GM23338 (cell line): ENCODE measurements at regions not wholly inside any gene's neighbourhood (a gene's known extent, or its start where the extent isn't known, plus 50 kb on each side); places are given as distances from the start of the nearest gene placed in this dataset.

Experiments used
- ATAC-seq: fragments of 200-7000 bp; cut with Tn5 transposase; 3 replicates; pipeline ENCODE4 v1.9.1; 2020
- DNase-seq: peaks from one replicate; pipeline ENCODE4 v3.0.0-alpha.2; 2015; ENCODE audit warnings: low spot score
- H2AFZ ChIP-seq: fragments of 200-600 bp; sonication (generic); 2 replicates; pipeline ENCODE4 v1.8.0; 2016; ENCODE audit warnings: antibody characterized with exemption, mild to moderate bottlenecking, moderate library complexity
- H3F3A ChIP-seq: fragments of 200-600 bp; sonication (generic); replicated peaks from 2 replicates; pipeline ENCODE4 v1.8.0; 2017; ENCODE audit warnings: antibody characterized with exemption, mixed run types, low read depth
- H3K27ac ChIP-seq: fragments of 200-600 bp; sonication (generic); 2 replicates; pipeline ENCODE4 v1.6.1; 2016; ENCODE audit warnings: low read depth
- H3K27me3 ChIP-seq: fragments of 200-600 bp; sonication (generic); 2 replicates; pipeline ENCODE4 v1.8.0; 2016; ENCODE audit warnings: mild to moderate bottlenecking, mixed run types, moderate library complexity; ENCODE audit not compliant: insufficient read depth
- H3K36me3 ChIP-seq: fragments of 200-600 bp; sonication (generic); 2 replicates; pipeline ENCODE4 v1.8.0; 2016; ENCODE audit warnings: mild to moderate bottlenecking; ENCODE audit not compliant: insufficient read depth
- H3K4me1 ChIP-seq: fragments of 200-600 bp; sonication (generic); 2 replicates; pipeline ENCODE4 v1.8.0; 2016; ENCODE audit warnings: mild to moderate bottlenecking, moderate library complexity; ENCODE audit not compliant: insufficient read depth
- H3K4me2 ChIP-seq: fragments of 200-600 bp; sonication (generic); 2 replicates; pipeline ENCODE4 v1.7.1; 2017; ENCODE audit warnings: mixed run types
- H3K4me3 ChIP-seq: fragments of 200-600 bp; sonication (generic); 2 replicates; pipeline ENCODE4 v1.6.1; 2016; ENCODE audit warnings: mixed run types
- H3K79me2 ChIP-seq: fragments of 200-600 bp; sonication (generic); replicated peaks from 2 replicates; pipeline ENCODE4 v1.8.0; 2017; ENCODE audit warnings: mild to moderate bottlenecking; ENCODE audit not compliant: insufficient read depth
- H3K9me2 ChIP-seq: fragments of 200-600 bp; sonication (generic); 2 replicates; pipeline ENCODE4 v1.8.0; 2017; ENCODE audit not compliant: insufficient read depth
- H4K20me1 ChIP-seq: fragments of 200-600 bp; sonication (generic); replicated peaks from 2 replicates; pipeline ENCODE4 v1.8.0; 2017; ENCODE audit warnings: mild to moderate bottlenecking; ENCODE audit not compliant: insufficient read depth
- H3K27ac Mint-ChIP-seq: 2 replicates; pipeline ENCODE4 v1.8.0; 2020; ENCODE audit warnings: inconsistent platforms, mild to moderate bottlenecking, moderate library complexity, mixed read lengths
- H3K27me3 Mint-ChIP-seq: 3 replicates; pipeline ENCODE4 v1.8.0; 2022; ENCODE audit warnings: low read depth, mild to moderate bottlenecking, moderate library complexity, mixed read lengths, inconsistent platforms; ENCODE audit not compliant: insufficient read depth, poor library complexity
- H3K36me3 Mint-ChIP-seq: 3 replicates; pipeline ENCODE4 v1.8.0; 2021; ENCODE audit warnings: low read depth, mild to moderate bottlenecking, inconsistent platforms, moderate library complexity, mixed read lengths
- H3K4me1 Mint-ChIP-seq: 3 replicates; pipeline ENCODE4 v1.8.0; 2020; ENCODE audit warnings: mild to moderate bottlenecking, inconsistent platforms, mixed read lengths
- H3K4me3 Mint-ChIP-seq: 3 replicates; pipeline ENCODE4 v1.8.0; 2021; ENCODE audit warnings: moderate library complexity, mild to moderate bottlenecking, inconsistent platforms, mixed read lengths
- H3K9me3 Mint-ChIP-seq: 3 replicates; pipeline ENCODE4 v1.8.0; 2020; ENCODE audit warnings: moderate library complexity, mild to moderate bottlenecking, inconsistent platforms, mixed read lengths
- CTCF ChIP-seq, 2 experiments: fragments of 200-600 bp in 1 of 2; sonication (generic) in 1 of 2; conservative IDR thresholded peaks; 2 replicates each; pipeline versions ENCODE4 v1.5.1 to v1.6.1; 2016 to 2017; ENCODE audit warnings: antibody characterized with exemption in 2 of 2, low read depth in 2 of 2, mild to moderate bottlenecking in 2 of 2, moderate library complexity in 1 of 2
- EZH2phosphoT487 ChIP-seq: fragments of 200-600 bp; sonication (generic); IDR thresholded peaks from one replicate; pipeline ENCODE4 v1.8.1; 2018; ENCODE audit warnings: antibody characterized with exemption; ENCODE audit not compliant: unreplicated experiment
- POLR2AphosphoS5 ChIP-seq: IDR thresholded peaks from 2 replicates; pipeline ENCODE4 v1.6.1; 2016; ENCODE audit warnings: antibody characterized with exemption, low read depth
- REST ChIP-seq: IDR thresholded peaks from one replicate; pipeline ENCODE4 v1.6.1; 2018; ENCODE audit warnings: antibody characterized with exemption; ENCODE audit not compliant: unreplicated experiment
- ZNF331 ChIP-seq: fragments of 250-450 bp; sonication (Bioruptor Pico); IDR thresholded peaks from 2 replicates; pipeline ENCODE4 v1.5.0; 2020; ENCODE audit warnings: low read depth, mild to moderate bottlenecking, moderate library complexity

- TF ChIP-seq ZNF331 (CRISPR knock-in tag) (no peak), POLR2AphosphoS5 (no peak), REST (no peak), EZH2phosphoT487 (no peak)
- DNase-seq (no peak), ATAC-seq (no peak)
- Mint-ChIP-seq H3K4me1 (peaks cover 8% of the 10 kb centered on the region), H3K27me3 (peaks cover 2% of the 10 kb centered on the region), H3K9me3 (no peaks in the 10 kb centered on the region), H3K27ac (no peak overlapping the region), H3K36me3 (no peaks in the 10 kb centered on the region), H3K4me3 (no peak overlapping the region)
- no peaks in the 10 kb centered on the region for H3K27me3 ChIP-seq
- no peak overlapping the region for H2AFZ ChIP-seq
- no peak overlapping the region for H3K4me3 ChIP-seq
- H3K4me2 ChIP-seq: no peak overlapping the region
- no peaks in the 10 kb centered on the region for H3F3A ChIP-seq
- no peaks in the 10 kb centered on the region for H3K36me3 ChIP-seq
- no peak overlapping the region for H3K27ac ChIP-seq
- H4K20me1 ChIP-seq: no peaks in the 10 kb centered on the region
- H3K79me2 ChIP-seq: no peaks in the 10 kb centered on the region
- H3K9me2 ChIP-seq: no peaks in the 10 kb centered on the region
- peaks cover 9% of the 10 kb centered on the region; the same call in 1 of the 2 replicates for H3K4me1 ChIP-seq
Measured at GRCh38 chr4:74674750-74675149, 119.6 kb downstream of the BTC start.

- Mint-ChIP-seq H3K9me3 (no peaks in the 10 kb centered on the region), H3K4me1 (peaks cover 5% of the 10 kb centered on the region), H3K27me3 (peaks cover 2% of the 10 kb centered on the region), H3K27ac (no peak overlapping the region), H3K36me3 (no peaks in the 10 kb centered on the region), H3K4me3 (no peak overlapping the region)
- 0 out of 2 replicates have a peak, but pooled peaks cover under 1% of the 10 kb centered on the region for H3K4me1 ChIP-seq
- H3K27me3 ChIP-seq: no peaks in the 10 kb centered on the region
- H3K4me3 ChIP-seq: no peak overlapping the region
- ATAC-seq (peak; percentile 77), DNase-seq (peak; percentile 72)
- H2AFZ ChIP-seq: no peak overlapping the region
- no peak overlapping the region for H3K4me2 ChIP-seq
- no peaks in the 10 kb centered on the region for H3F3A ChIP-seq
- no peaks in the 10 kb centered on the region for H3K79me2 ChIP-seq
- H4K20me1 ChIP-seq: no peaks in the 10 kb centered on the region
- no peaks in the 10 kb centered on the region for H3K9me2 ChIP-seq
- TF ChIP-seq REST (no peak), CTCF (conservative IDR thresholded peaks at IDR 0.05; ENCODE audit: low read depth in 2 of 2) (peak; percentile 91 to 94)
- no peak overlapping the region for H3K27ac ChIP-seq
- no peaks in the 10 kb centered on the region for H3K36me3 ChIP-seq
Measured at GRCh38 chr4:74675673-74676279, 118.5 kb downstream of the BTC start.
